ENCODE measurements at regions not wholly inside any gene's neighbourhood (a gene's known extent, or its start where the extent isn't known, plus 50 kb on each side); places are given as distances from the start of the nearest gene placed in this dataset.
"Not testable (repeated sequence)": the region's sequence is repeated elsewhere in the genome, so short reads cannot be mapped to it uniquely, and the experiment has no call there.

DNA sequence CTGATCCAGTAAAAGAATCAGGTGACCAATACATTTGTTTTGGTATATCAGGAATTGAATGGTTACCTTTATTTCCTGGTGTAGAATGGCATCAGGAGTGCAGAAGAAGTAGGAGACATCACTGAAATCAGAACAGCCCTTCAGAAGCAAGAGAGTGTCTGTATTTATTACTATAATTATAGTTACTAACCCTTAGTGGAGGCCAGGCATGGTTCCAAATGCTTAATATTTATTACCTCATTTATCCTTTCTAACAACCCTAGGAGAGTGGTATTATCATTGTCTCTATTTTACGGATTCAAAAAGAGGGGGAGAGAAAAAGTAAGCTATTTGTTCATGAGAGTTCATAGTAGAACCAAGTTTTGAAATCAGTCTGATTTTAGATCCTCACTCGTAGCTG lies 1292.9 kb downstream of the PCDH9 start:
- H3K4me3 Mint-ChIP-seq, result no peak overlapping the region
- no peaks in the 10 kb centered on the region for H3K4me1 Mint-ChIP-seq (ENCODE audit: low read depth)
- H3K9me3 Mint-ChIP-seq, result peaks cover 17% of the 10 kb centered on the region
- H3K36me3 Mint-ChIP-seq (ENCODE audit: low read depth), result no peaks in the 10 kb centered on the region
- DNase-seq (ENCODE audit: low spot score), result no peak
- no peaks in the 10 kb centered on the region for H3K27me3 Mint-ChIP-seq (ENCODE audit: low read depth)
- no peak overlapping the region for H3K27ac Mint-ChIP-seq

- DNase-seq (ENCODE audit: low spot score), result no peak
- peaks cover 17% of the 10 kb centered on the region for H3K9me3 Mint-ChIP-seq
- H3K27me3 Mint-ChIP-seq (ENCODE audit: low read depth), result no peaks in the 10 kb centered on the region
- no peak overlapping the region for H3K27ac Mint-ChIP-seq
- no peak overlapping the region for H3K4me3 Mint-ChIP-seq
- no peaks in the 10 kb centered on the region for H3K36me3 Mint-ChIP-seq (ENCODE audit: low read depth)
- no peaks in the 10 kb centered on the region for H3K4me1 Mint-ChIP-seq (ENCODE audit: low read depth)
Observed at GRCh38 chr13:65936249-65936648, 1293.9 kb downstream of the PCDH9 start.

GRCh38 chr13:65932587-65933239 lies 1297.4 kb downstream of the PCDH9 start:
- no peaks in the 10 kb centered on the region for H3K27me3 Mint-ChIP-seq (ENCODE audit: low read depth)
- H3K9me3 Mint-ChIP-seq, result peaks cover 14% of the 10 kb centered on the region
- no peak overlapping the region for H3K27ac Mint-ChIP-seq
- no peaks in the 10 kb centered on the region for H3K36me3 Mint-ChIP-seq (ENCODE audit: low read depth)
- no peak for DNase-seq (ENCODE audit: low spot score)
- H3K4me1 Mint-ChIP-seq (ENCODE audit: low read depth), result no peaks in the 10 kb centered on the region
- no peak overlapping the region for H3K4me3 Mint-ChIP-seq

DNA sequence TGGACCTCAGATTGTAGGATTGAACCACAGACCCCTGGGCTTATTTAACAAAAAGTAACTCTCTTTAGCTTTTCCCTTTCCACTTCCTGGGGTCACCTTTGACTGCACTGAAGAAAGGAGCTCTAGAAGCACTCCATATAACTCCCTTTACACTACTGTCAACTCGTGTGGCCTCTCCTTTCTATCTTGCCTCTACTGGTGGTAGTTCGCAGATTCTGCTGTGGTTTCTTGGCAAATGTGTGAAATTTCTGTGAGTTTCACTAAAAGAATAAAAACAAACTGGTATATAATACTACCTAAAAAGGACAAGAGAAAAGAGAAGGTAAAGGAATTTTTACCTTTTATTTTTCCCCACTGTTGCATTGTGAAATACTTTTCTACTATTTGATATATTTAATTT lies 1298.1 kb downstream of the PCDH9 start:
- H3K9me3 Mint-ChIP-seq, result peaks cover 14% of the 10 kb centered on the region
- H3K4me3 Mint-ChIP-seq, result no peak overlapping the region
- DNase-seq (ENCODE audit: low spot score), result no peak
- H3K36me3 Mint-ChIP-seq (ENCODE audit: low read depth), result no peaks in the 10 kb centered on the region
- no peaks in the 10 kb centered on the region for H3K4me1 Mint-ChIP-seq (ENCODE audit: low read depth)
- no peaks in the 10 kb centered on the region for H3K27me3 Mint-ChIP-seq (ENCODE audit: low read depth)
- H3K27ac Mint-ChIP-seq, result no peak overlapping the region

- Mint-ChIP-seq H3K36me3 (ENCODE audit: low read depth) (no peaks in the 10 kb centered on the region), H3K9me3 (peaks cover 3% of the 10 kb centered on the region), H3K27ac (no peak overlapping the region), H3K4me3 (no peak overlapping the region), H3K4me1 (ENCODE audit: low read depth) (no peaks in the 10 kb centered on the region), H3K27me3 (ENCODE audit: low read depth) (no peaks in the 10 kb centered on the region)
- no peak for DNase-seq (ENCODE audit: low spot score)
Observed at GRCh38 chr13:65929436-65929835, 1300.7 kb downstream of the PCDH9 start.

DNA sequence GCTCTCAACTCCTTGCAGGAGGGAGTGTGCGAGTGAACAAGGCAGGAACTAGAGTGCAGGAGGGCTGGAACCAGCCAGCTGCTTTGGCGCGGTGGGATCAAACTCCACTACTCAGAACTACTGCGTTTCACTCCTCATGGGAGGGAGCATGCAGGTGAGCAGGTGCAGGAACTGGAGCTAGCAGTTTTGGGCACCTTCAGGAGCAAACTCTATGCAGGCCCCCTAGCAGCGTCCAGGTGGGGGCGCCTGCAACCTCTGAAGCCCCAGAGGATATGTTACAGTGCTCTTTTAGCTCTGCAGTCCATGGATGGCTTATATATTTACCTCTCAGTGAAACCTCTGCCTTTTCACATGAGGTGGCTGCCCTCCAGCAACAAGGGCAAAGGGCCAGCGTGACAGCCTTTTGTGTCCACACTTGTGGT lies 1303.4 kb downstream of the PCDH9 start:
- no peak for DNase-seq (ENCODE audit: low spot score)
- Mint-ChIP-seq H3K27ac (no peak overlapping the region), H3K9me3 (no peaks in the 10 kb centered on the region), H3K4me3 (no peak overlapping the region), H3K36me3 (ENCODE audit: low read depth) (no peaks in the 10 kb centered on the region), H3K27me3 (ENCODE audit: low read depth) (no peaks in the 10 kb centered on the region), H3K4me1 (ENCODE audit: low read depth) (no peaks in the 10 kb centered on the region)

GRCh38 chr13:65922846-65923245 lies 1307.3 kb downstream of the PCDH9 start:
- not testable (repeated sequence) for H3K4me3 Mint-ChIP-seq; H3K9me3 Mint-ChIP-seq; H3K27me3 Mint-ChIP-seq (ENCODE audit: low read depth); H3K27ac Mint-ChIP-seq; H3K4me1 Mint-ChIP-seq (ENCODE audit: low read depth); H3K36me3 Mint-ChIP-seq (ENCODE audit: low read depth); DNase-seq (ENCODE audit: low spot score)

GRCh38 chr13:65921933-65922332 lies 1308.2 kb downstream of the PCDH9 start:
- no peak overlapping the region for H3K4me3 Mint-ChIP-seq
- no peaks in the 10 kb centered on the region for H3K4me1 Mint-ChIP-seq (ENCODE audit: low read depth)
- no peaks in the 10 kb centered on the region for H3K27me3 Mint-ChIP-seq (ENCODE audit: low read depth)
- H3K36me3 Mint-ChIP-seq (ENCODE audit: low read depth), result no peaks in the 10 kb centered on the region
- no peak overlapping the region for H3K27ac Mint-ChIP-seq
- peaks cover 11% of the 10 kb centered on the region for H3K9me3 Mint-ChIP-seq
- no peak for DNase-seq (ENCODE audit: low spot score)

DNA sequence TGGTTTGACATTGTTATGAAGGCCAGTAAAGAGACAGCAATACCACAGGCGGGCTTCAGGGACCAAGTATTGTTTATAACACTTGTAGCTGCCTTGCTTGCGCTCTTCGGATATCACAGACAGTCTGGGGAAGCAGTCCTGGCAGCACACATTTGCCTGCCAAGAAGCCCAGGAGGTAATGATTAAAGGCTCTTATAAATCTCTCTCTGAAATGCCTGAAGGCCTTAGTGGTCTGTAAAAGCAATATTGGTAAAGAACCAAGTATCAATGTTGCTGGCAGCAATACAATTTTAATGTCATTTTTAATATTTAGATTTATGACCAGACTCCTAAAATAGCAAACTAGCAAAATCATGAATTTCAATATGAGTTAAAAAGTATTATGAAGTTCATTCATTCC lies 1312.4 kb downstream of the PCDH9 start:
- Mint-ChIP-seq H3K27ac (no peak overlapping the region), H3K9me3 (peaks cover 11% of the 10 kb centered on the region), H3K36me3 (ENCODE audit: low read depth) (no peaks in the 10 kb centered on the region), H3K4me1 (ENCODE audit: low read depth) (no peaks in the 10 kb centered on the region), H3K4me3 (no peak overlapping the region), H3K27me3 (ENCODE audit: low read depth) (no peaks in the 10 kb centered on the region)
- no peak for DNase-seq (ENCODE audit: low spot score)

DNA sequence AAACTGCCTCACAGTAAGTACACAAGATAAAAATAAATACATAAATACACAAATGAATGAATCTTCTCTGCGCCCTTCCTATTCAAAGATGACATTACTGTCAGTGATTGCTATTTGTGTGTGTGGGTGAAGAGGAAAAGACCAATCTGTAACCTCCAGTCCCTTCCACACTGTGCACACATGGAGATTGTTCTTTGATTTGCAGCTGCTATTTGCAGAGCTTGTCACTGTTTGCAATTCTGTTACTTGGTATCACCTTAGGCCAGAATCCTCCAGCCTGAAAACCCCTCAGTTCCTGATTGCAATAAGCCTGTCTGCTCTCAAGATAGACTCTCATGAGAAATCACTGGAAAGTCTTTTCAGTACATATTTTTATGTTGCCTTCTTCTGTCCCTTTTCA lies 1314.9 kb downstream of the PCDH9 start:
- H3K9me3 Mint-ChIP-seq, result peaks cover 20% of the 10 kb centered on the region
- no peak overlapping the region for H3K4me3 Mint-ChIP-seq
- H3K4me1 Mint-ChIP-seq (ENCODE audit: low read depth), result no peaks in the 10 kb centered on the region
- no peaks in the 10 kb centered on the region for H3K36me3 Mint-ChIP-seq (ENCODE audit: low read depth)
- H3K27ac Mint-ChIP-seq, result no peak overlapping the region
- no peak for DNase-seq (ENCODE audit: low spot score)
- no peaks in the 10 kb centered on the region for H3K27me3 Mint-ChIP-seq (ENCODE audit: low read depth)

- Mint-ChIP-seq H3K9me3 (peaks cover 20% of the 10 kb centered on the region), H3K4me3 (no peak overlapping the region), H3K27me3 (ENCODE audit: low read depth) (no peaks in the 10 kb centered on the region), H3K4me1 (ENCODE audit: low read depth) (no peaks in the 10 kb centered on the region), H3K27ac (no peak overlapping the region), H3K36me3 (ENCODE audit: low read depth) (no peaks in the 10 kb centered on the region)
- DNase-seq (ENCODE audit: low spot score), result no peak
Observed at GRCh38 chr13:65914716-65915115, 1315.4 kb downstream of the PCDH9 start.

DNA sequence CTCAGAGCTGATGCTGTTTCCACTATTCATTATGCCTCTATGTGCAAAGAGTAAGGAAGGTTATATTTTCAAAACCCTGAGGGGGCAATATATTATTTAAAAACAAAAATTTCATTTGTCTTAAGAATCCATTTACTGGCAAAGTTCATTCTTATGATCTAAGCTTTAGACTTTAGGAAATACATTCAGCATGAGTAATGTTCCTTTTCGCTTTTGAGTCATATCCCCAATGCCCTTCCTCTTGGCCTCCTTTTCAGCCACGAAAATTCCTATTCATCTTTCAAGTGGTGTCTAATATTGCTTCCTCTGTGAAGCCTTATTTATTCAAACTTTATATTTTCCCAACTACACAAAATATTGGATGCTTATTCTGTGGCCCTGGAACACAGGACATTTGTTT lies 1317.0 kb downstream of the PCDH9 start:
- no peak for DNase-seq (ENCODE audit: low spot score)
- no peaks in the 10 kb centered on the region for H3K36me3 Mint-ChIP-seq (ENCODE audit: low read depth)

GRCh38 chr13:65912516-65912915 lies 1317.6 kb downstream of the PCDH9 start:
- H3K36me3 Mint-ChIP-seq (ENCODE audit: low read depth), result no peaks in the 10 kb centered on the region
- H3K9me3 Mint-ChIP-seq, result peaks cover 24% of the 10 kb centered on the region
- no peaks in the 10 kb centered on the region for H3K4me1 Mint-ChIP-seq (ENCODE audit: low read depth)
- H3K4me3 Mint-ChIP-seq, result no peak overlapping the region
- H3K27me3 Mint-ChIP-seq (ENCODE audit: low read depth), result no peaks in the 10 kb centered on the region
- no peak overlapping the region for H3K27ac Mint-ChIP-seq
- DNase-seq (ENCODE audit: low spot score), result no peak

More for the DNA sequence above, 1317.0 kb downstream of the PCDH9 start:
- no peak overlapping the region for H3K4me3 Mint-ChIP-seq
- no peaks in the 10 kb centered on the region for H3K4me1 Mint-ChIP-seq (ENCODE audit: low read depth)
- no peak overlapping the region for H3K27ac Mint-ChIP-seq
- peaks cover 27% of the 10 kb centered on the region for H3K9me3 Mint-ChIP-seq
- H3K27me3 Mint-ChIP-seq (ENCODE audit: low read depth), result no peaks in the 10 kb centered on the region

GRCh38 chr13:65911546-65912193 lies 1318.5 kb downstream of the PCDH9 start:
- Mint-ChIP-seq H3K27me3 (ENCODE audit: low read depth) (no peaks in the 10 kb centered on the region), H3K4me3 (no peak overlapping the region), H3K9me3 (peaks cover 25% of the 10 kb centered on the region), H3K27ac (no peak overlapping the region), H3K36me3 (ENCODE audit: low read depth) (no peaks in the 10 kb centered on the region), H3K4me1 (ENCODE audit: low read depth) (no peaks in the 10 kb centered on the region)
- no peak for DNase-seq (ENCODE audit: low spot score)

GRCh38 chr13:65909501-65909900 lies 1320.6 kb downstream of the PCDH9 start:
- Mint-ChIP-seq H3K9me3 (peaks cover 33% of the 10 kb centered on the region), H3K4me1 (ENCODE audit: low read depth) (no peaks in the 10 kb centered on the region), H3K36me3 (ENCODE audit: low read depth) (no peaks in the 10 kb centered on the region), H3K27ac (no peak overlapping the region), H3K27me3 (ENCODE audit: low read depth) (no peaks in the 10 kb centered on the region), H3K4me3 (no peak overlapping the region)
- no peak for DNase-seq (ENCODE audit: low spot score)
